Natural killer cell (primary cell): ENCODE measurements at regions not wholly inside any gene's neighbourhood (a gene's known extent, or its start where the extent isn't known, plus 50 kb on each side); places are given as distances from the start of the nearest gene placed in this dataset.

Experiments
- ATAC-seq, 3 donors: fragments of 150-1000 bp in 2 of 3; fragments of 200-7000 bp in 1 of 3; cut with Tn5 transposase; 1 replicate in 1 of 3; 2 replicates in 2 of 3; pipeline ENCODE4 v1.10.0; 2021; ENCODE audit warnings: mild to moderate bottlenecking in 2 of 3, moderate library complexity in 2 of 3
- DNase-seq, 2 donors: peaks; one replicate each; pipeline versions ENCODE4 v3.0.0 to v3.0.0-alpha.2; 2013 to 2021; ENCODE audit warnings: mixed read lengths in 1 of 2
- H3K27ac ChIP-seq: one replicate; pipeline ENCODE4 v1.5.1; 2013; ENCODE audit warnings: mild to moderate bottlenecking, low read length
- H3K27me3 ChIP-seq: one replicate; pipeline ENCODE4 v1.6.1; 2013; ENCODE audit warnings: low read length; ENCODE audit not compliant: control insufficient read depth, insufficient read depth
- H3K36me3 ChIP-seq: one replicate; pipeline ENCODE4 v1.6.1; 2013; ENCODE audit warnings: low read length; ENCODE audit not compliant: control insufficient read depth, insufficient read depth
- H3K4me1 ChIP-seq: one replicate; pipeline ENCODE4 v1.6.1; 2013; ENCODE audit warnings: low read length; ENCODE audit not compliant: control insufficient read depth, insufficient read depth
- H3K4me3 ChIP-seq: one replicate; pipeline ENCODE4 v1.5.1; 2013; ENCODE audit warnings: low read length
- H3K9me3 ChIP-seq: one replicate; pipeline ENCODE4 v1.6.1; 2013; ENCODE audit warnings: low read length; ENCODE audit not compliant: control insufficient read depth, insufficient read depth
- H3K27ac Mint-ChIP-seq, 2 donors: one replicate each; pipeline ENCODE4 v1.8.0; 2022; ENCODE audit warnings: mild to moderate bottlenecking in 2 of 2, mixed read lengths in 2 of 2, moderate library complexity in 1 of 2
- H3K27me3 Mint-ChIP-seq, 2 donors: one replicate each; pipeline ENCODE4 v1.8.0; 2022; ENCODE audit warnings: low read depth in 2 of 2, mixed read lengths in 2 of 2
- H3K36me3 Mint-ChIP-seq: one replicate; pipeline ENCODE4 v1.8.0; 2022; ENCODE audit warnings: mixed read lengths
- H3K4me1 Mint-ChIP-seq, 2 donors: one replicate each; pipeline ENCODE4 v1.8.0; 2022; ENCODE audit warnings: mixed read lengths in 2 of 2
- H3K4me3 Mint-ChIP-seq: one replicate; pipeline ENCODE4 v1.8.0; 2022; ENCODE audit warnings: mild to moderate bottlenecking, moderate library complexity, mixed read lengths
- H3K9me3 Mint-ChIP-seq, 2 donors: one replicate each; pipeline ENCODE4 v1.8.0; 2022; ENCODE audit warnings: mixed read lengths in 2 of 2
- CTCF ChIP-seq: fragments of 200-600 bp; IDR thresholded peaks from one replicate; pipeline ENCODE4 v1.8.0; 2022; ENCODE audit warnings: antibody characterized with exemption
- WGBS: methylation state at CpG from one replicate; pipeline ENCODE4 v1.1.7; 2013; ENCODE audit warnings: missing lambda C conversion rate; ENCODE audit not compliant: insufficient coverage; 5-methylcytosine and 5-hydroxymethylcytosine counted together
- intact Hi-C: fragments of 100-400 bp; cut with micrococcal nuclease; formaldehyde crosslinking; loops from one replicate; pipeline ENCODE4 v1.14.2; 2022

- no peaks in the 10 kb centered on the region for H3K9me3 ChIP-seq
- Mint-ChIP-seq H3K27me3 (no peaks in the 10 kb centered on the region), H3K4me3 (no peak overlapping the region), H3K9me3 (no peaks in the 10 kb centered on the region), H3K4me1 (no peaks in the 10 kb centered on the region), H3K36me3 (no peaks in the 10 kb centered on the region), H3K27ac (no peak overlapping the region)
- WGBS, result 46% methylated on average over 2 of the region's 2 CpGs
- H3K36me3 ChIP-seq, result no peaks in the 10 kb centered on the region
- intact Hi-C loops, result no loop called here
- no peak for TF ChIP-seq CTCF
- no peak for DNase-seq
- ATAC-seq, result no peak
- H3K4me3 ChIP-seq, result no peak overlapping the region
- no peak overlapping the region for H3K27ac ChIP-seq
- no peaks in the 10 kb centered on the region for H3K27me3 ChIP-seq
- H3K4me1 ChIP-seq, result no peaks in the 10 kb centered on the region
These were observed 248.9 kb downstream of the CHRM3 start for GRCh38 chr1:239635276-239635675.

GRCh38 chr1:239636347-239636746, 250.0 kb downstream of the CHRM3 start:
- no peak for DNase-seq
- ATAC-seq, result no peak
- no peaks in the 10 kb centered on the region for H3K4me1 ChIP-seq
- no peak overlapping the region for H3K4me3 ChIP-seq
- H3K36me3 ChIP-seq, result no peaks in the 10 kb centered on the region
- H3K9me3 ChIP-seq, result no peaks in the 10 kb centered on the region
- no peak overlapping the region for H3K27ac Mint-ChIP-seq
- no peaks in the 10 kb centered on the region for H3K36me3 Mint-ChIP-seq
- H3K27ac ChIP-seq, result no peak overlapping the region
- intact Hi-C loops, result no loop called here
- H3K27me3 Mint-ChIP-seq, result no peaks in the 10 kb centered on the region
- 48% methylated on average over 3 of the region's 3 CpGs for WGBS
- TF ChIP-seq CTCF, result no peak
- H3K9me3 Mint-ChIP-seq, result no peaks in the 10 kb centered on the region
- no peaks in the 10 kb centered on the region for H3K4me1 Mint-ChIP-seq
- H3K27me3 ChIP-seq, result no peaks in the 10 kb centered on the region
- no peak overlapping the region for H3K4me3 Mint-ChIP-seq

GRCh38 chr1:239644604-239645003, 258.2 kb downstream of the CHRM3 start:
- H3K9me3 Mint-ChIP-seq, result peaks cover 0 to 4% of the 10 kb centered on the region in 2 donors
- Histone ChIP-seq H3K27ac (no peak overlapping the region), H3K4me1 (peaks cover 7% of the 10 kb centered on the region), H3K9me3 (no peaks in the 10 kb centered on the region), H3K36me3 (no peaks in the 10 kb centered on the region), H3K4me3 (no peak overlapping the region), H3K27me3 (no peaks in the 10 kb centered on the region)
- intact Hi-C loops, result no loop called here
- peaks cover 0 to 3% of the 10 kb centered on the region in 2 donors for H3K27me3 Mint-ChIP-seq
- no peaks in the 10 kb centered on the region for H3K36me3 Mint-ChIP-seq
- no peak overlapping the region for H3K27ac Mint-ChIP-seq
- no peak overlapping the region for H3K4me3 Mint-ChIP-seq
- 90% methylated on average over 3 of the region's 3 CpGs for WGBS
- H3K4me1 Mint-ChIP-seq, result no peaks in the 10 kb centered on the region
- no peak for ATAC-seq
- TF ChIP-seq CTCF, result no peak
- DNase-seq, result no peak

- H3K36me3 Mint-ChIP-seq, result no peaks in the 10 kb centered on the region
- H3K4me3 ChIP-seq, result no peak overlapping the region
- no peak overlapping the region for H3K4me3 Mint-ChIP-seq
- peaks cover 0 to 3% of the 10 kb centered on the region in 2 donors for H3K27me3 Mint-ChIP-seq
- H3K9me3 ChIP-seq, result no peaks in the 10 kb centered on the region
- H3K9me3 Mint-ChIP-seq, result peaks cover 0 to 4% of the 10 kb centered on the region in 2 donors
- H3K27ac Mint-ChIP-seq, result no peak overlapping the region
- DNase-seq (no peak), ATAC-seq (no peak)
- H3K4me1 Mint-ChIP-seq, result no peaks in the 10 kb centered on the region
- H3K4me1 ChIP-seq, result peaks cover 7% of the 10 kb centered on the region
- H3K27ac ChIP-seq, result no peak overlapping the region
- intact Hi-C loops, result no loop called here
- no peaks in the 10 kb centered on the region for H3K36me3 ChIP-seq
- H3K27me3 ChIP-seq, result no peaks in the 10 kb centered on the region
- 69% methylated on average over 3 of the region's 3 CpGs for WGBS
- no peak for TF ChIP-seq CTCF
These were observed 260.7 kb downstream of the CHRM3 start for GRCh38 chr1:239647045-239647444.
